ENCODE measurements at regions not wholly inside any gene's neighbourhood (a gene's known extent, or its start where the extent isn't known, plus 50 kb on each side); places are given as distances from the start of the nearest gene placed in this dataset.

DNA sequence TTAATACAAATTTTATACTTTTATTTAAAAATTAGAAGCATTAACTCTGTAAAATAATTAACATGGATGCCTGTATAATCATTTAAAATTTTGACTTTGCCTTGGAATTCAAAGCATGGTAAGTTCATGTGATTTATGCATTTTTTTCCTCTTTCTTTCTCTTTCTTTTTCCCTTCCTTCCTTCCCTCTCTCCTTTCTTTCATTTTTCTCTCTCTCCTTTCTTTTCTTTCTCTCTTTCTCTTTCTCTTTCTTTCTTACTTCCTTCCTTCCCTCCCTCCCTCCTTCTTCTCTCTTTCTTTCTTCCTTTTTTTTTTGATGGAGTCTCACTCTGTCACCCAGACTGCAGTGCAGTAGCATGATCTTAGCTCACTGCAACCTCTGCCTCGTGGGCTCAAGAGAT lies 53.8 kb upstream of the P3H2 start:
- Histone ChIP-seq H3K36me3 (ENCODE audit: insufficient read depth, low read length) (no peaks in the 10 kb centered on the region), H3K27ac (ENCODE audit: low read depth, low read length) (no peak overlapping the region), H3K4me1 (ENCODE audit: insufficient read depth, low read length) (peaks cover 10% of the 10 kb centered on the region), H3K9me3 (ENCODE audit: low read depth, low read length) (no peaks in the 10 kb centered on the region), H2AFZ (ENCODE audit: low read length) (no peak overlapping the region), H4K20me1 (ENCODE audit: insufficient read depth, low read length) (no peaks in the 10 kb centered on the region), H3K27me3 (ENCODE audit: insufficient read depth, low read length) (no peaks in the 10 kb centered on the region), H3K4me3 (ENCODE audit: insufficient read depth, low read length) (no peak overlapping the region), H3K4me2 (ENCODE audit: insufficient read depth, low read length) (no peak overlapping the region), H3K79me2 (ENCODE audit: insufficient read depth, low read length) (no peaks in the 10 kb centered on the region)
- TF ChIP-seq, protein P1, sequence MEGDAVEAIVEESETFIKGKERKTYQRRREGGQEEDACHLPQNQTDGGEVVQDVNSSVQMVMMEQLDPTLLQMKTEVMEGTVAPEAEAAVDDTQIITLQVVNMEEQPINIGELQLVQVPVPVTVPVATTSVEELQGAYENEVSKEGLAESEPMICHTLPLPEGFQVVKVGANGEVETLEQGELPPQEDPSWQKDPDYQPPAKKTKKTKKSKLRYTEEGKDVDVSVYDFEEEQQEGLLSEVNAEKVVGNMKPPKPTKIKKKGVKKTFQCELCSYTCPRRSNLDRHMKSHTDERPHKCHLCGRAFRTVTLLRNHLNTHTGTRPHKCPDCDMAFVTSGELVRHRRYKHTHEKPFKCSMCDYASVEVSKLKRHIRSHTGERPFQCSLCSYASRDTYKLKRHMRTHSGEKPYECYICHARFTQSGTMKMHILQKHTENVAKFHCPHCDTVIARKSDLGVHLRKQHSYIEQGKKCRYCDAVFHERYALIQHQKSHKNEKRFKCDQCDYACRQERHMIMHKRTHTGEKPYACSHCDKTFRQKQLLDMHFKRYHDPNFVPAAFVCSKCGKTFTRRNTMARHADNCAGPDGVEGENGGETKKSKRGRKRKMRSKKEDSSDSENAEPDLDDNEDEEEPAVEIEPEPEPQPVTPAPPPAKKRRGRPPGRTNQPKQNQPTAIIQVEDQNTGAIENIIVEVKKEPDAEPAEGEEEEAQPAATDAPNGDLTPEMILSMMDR (IDR thresholded peaks at IDR 0.05; ENCODE audit: extremely low read depth, low read depth, low read length): no peak
- DNase-seq (ENCODE audit: insufficient read length, low spot score, missing footprints): no peak

DNA sequence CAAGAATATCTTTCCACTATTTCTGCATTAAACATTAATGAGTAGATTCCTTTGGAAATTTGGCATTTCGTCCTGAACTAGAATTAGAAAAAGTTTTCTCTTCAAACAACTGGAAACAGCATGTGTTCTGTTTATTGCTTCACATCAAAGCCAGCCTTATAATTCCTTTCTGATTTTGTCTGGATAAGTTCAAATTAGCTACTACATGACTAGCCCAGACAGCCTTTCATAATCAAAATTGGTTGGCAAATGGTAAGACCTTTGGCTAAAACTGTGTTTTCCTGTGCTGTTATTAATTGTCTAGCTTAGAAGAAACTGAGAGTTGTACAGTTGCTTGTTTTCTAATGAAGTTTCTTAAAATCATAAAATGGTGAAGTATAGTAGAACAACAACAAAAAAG lies 52.7 kb upstream of the P3H2 start:
- Histone ChIP-seq H3K9me3 (ENCODE audit: low read depth, low read length) (no peaks in the 10 kb centered on the region), H3K27ac (ENCODE audit: low read depth, low read length) (peak overlapping the region; percentile 26), H3K79me2 (ENCODE audit: insufficient read depth, low read length) (no peaks in the 10 kb centered on the region), H3K4me2 (ENCODE audit: insufficient read depth, low read length) (no peak overlapping the region), H3K36me3 (ENCODE audit: insufficient read depth, low read length) (no peaks in the 10 kb centered on the region), H3K4me3 (ENCODE audit: insufficient read depth, low read length) (no peak overlapping the region), H3K27me3 (ENCODE audit: insufficient read depth, low read length) (no peaks in the 10 kb centered on the region), H3K4me1 (ENCODE audit: insufficient read depth, low read length) (peaks cover 15% of the 10 kb centered on the region), H4K20me1 (ENCODE audit: insufficient read depth, low read length) (no peaks in the 10 kb centered on the region), H2AFZ (ENCODE audit: low read length) (peak overlapping the region; percentile 44)
- TF ChIP-seq, protein P1 (IDR thresholded peaks at IDR 0.05; ENCODE audit: extremely low read depth, low read depth, low read length): no peak
- no peak for DNase-seq (ENCODE audit: insufficient read length, low spot score, missing footprints)

DNA sequence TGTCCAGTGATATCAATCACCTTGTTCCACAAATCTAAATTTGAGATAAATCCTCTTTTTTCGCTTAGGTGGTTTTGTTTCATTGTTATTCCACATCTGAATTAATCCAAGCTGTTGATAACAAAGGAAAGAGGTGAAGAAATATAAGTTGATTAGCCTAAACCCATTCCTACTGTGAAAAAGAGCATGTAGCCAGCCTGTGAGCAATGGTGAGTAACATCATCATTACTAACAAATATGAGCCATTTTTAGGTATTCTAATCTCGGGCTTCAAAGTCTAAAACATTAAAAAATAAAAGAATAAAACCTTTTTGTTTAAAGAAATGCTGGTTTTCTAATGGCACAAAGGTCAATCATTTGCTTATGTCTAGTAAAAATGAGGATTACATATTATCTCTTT lies 52.1 kb upstream of the P3H2 start:
- DNase-seq (ENCODE audit: insufficient read length, low spot score, missing footprints): no peak
- TF ChIP-seq, protein P1 (IDR thresholded peaks at IDR 0.05; ENCODE audit: extremely low read depth, low read depth, low read length): no peak
- Histone ChIP-seq H3K27me3 (ENCODE audit: insufficient read depth, low read length) (no peaks in the 10 kb centered on the region), H4K20me1 (ENCODE audit: insufficient read depth, low read length) (no peaks in the 10 kb centered on the region), H2AFZ (ENCODE audit: low read length) (peak overlapping the region; percentile 17), H3K9me3 (ENCODE audit: low read depth, low read length) (no peaks in the 10 kb centered on the region), H3K4me3 (ENCODE audit: insufficient read depth, low read length) (no peak overlapping the region), H3K27ac (ENCODE audit: low read depth, low read length) (peak overlapping the region; percentile 26), H3K4me2 (ENCODE audit: insufficient read depth, low read length) (peak overlapping the region; percentile 11), H3K79me2 (ENCODE audit: insufficient read depth, low read length) (no peaks in the 10 kb centered on the region), H3K4me1 (ENCODE audit: insufficient read depth, low read length) (peaks cover 15% of the 10 kb centered on the region), H3K36me3 (ENCODE audit: insufficient read depth, low read length) (no peaks in the 10 kb centered on the region)

All from osteoblast (primary cell).